ENCODE measurements at regions not wholly inside any gene's neighbourhood (a gene's known extent, or its start where the extent isn't known, plus 50 kb on each side); places are given as distances from the start of the nearest gene placed in this dataset.
"Not testable (repeated sequence)": the region's sequence is repeated elsewhere in the genome, so short reads cannot be mapped to it uniquely, and the experiment has no call there.

DNA sequence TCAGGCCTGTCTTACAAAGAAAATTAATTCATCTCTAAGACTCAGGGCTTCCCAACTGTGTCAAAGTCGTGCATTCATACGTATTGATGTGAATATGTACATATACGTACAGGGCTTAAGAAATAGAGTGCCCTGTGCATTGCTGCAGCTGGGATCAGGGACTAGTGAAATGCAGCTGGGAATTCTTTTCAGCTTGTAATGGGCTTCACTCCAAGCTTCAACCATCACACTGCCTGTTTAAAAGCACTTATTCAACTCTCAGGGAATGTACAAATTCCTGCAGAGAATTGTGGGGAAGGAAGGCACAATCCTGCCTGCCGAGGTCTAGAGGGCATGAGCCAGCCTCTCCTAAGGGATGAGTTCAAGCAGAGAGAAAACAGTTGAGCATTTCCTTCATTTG lies 59.6 kb upstream of the MAN2A1 start:
- Histone ChIP-seq H3K9me3 (ENCODE audit: control insufficient read depth in 2 of 2, low read length in 2 of 2) (no peaks in the 10 kb centered on the region), H3K27me3 (ENCODE audit: control insufficient read depth in 1 of 2, insufficient read depth in 2 of 2, low read length in 2 of 2) (no peaks in the 10 kb centered on the region), H3K9ac (ENCODE audit: low read length in 2 of 2) (no peak overlapping the region), H3K27ac (ENCODE audit: low read length) (no peak overlapping the region), H3K36me3 (ENCODE audit: control insufficient read depth in 2 of 2, insufficient read depth in 2 of 2, low read length in 2 of 2) (no peaks in the 10 kb centered on the region), H3K4me3 (ENCODE audit: low read length in 2 of 2) (no peak overlapping the region), H3K4me1 (ENCODE audit: control insufficient read depth, insufficient read depth, low read length) (peaks cover 5% of the 10 kb centered on the region)

DNA sequence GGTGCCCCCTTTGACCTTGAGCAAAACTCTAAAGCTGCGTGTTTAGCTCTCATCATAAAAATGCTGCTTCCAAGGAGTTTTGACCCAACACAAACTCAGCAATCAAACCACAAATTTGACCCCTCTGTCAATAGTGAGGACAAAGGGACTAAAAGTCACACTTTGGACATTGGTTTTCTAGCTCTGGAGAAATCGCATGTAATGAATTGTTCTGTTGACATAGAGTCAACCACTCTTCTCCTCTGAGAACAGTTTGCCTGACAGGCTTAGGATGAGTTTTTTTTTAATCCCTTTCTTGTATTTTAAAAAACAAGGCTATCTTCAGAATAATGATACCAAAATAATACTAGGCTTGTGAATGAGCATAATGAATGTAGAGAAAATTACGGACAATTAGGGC lies 61.1 kb upstream of the MAN2A1 start:
- Histone ChIP-seq H3K36me3 (ENCODE audit: control insufficient read depth in 2 of 2, insufficient read depth in 2 of 2, low read length in 2 of 2) (no peaks in the 10 kb centered on the region), H3K4me3 (ENCODE audit: low read length in 2 of 2) (no peak overlapping the region), H3K27me3 (ENCODE audit: control insufficient read depth in 1 of 2, insufficient read depth in 2 of 2, low read length in 2 of 2) (no peaks in the 10 kb centered on the region), H3K9ac (ENCODE audit: low read length in 2 of 2) (no peak overlapping the region), H3K27ac (ENCODE audit: low read length) (no peak overlapping the region), H3K9me3 (ENCODE audit: control insufficient read depth in 2 of 2, low read length in 2 of 2) (no peaks in the 10 kb centered on the region), H3K4me1 (ENCODE audit: control insufficient read depth, insufficient read depth, low read length) (peaks cover 5% of the 10 kb centered on the region)

DNA sequence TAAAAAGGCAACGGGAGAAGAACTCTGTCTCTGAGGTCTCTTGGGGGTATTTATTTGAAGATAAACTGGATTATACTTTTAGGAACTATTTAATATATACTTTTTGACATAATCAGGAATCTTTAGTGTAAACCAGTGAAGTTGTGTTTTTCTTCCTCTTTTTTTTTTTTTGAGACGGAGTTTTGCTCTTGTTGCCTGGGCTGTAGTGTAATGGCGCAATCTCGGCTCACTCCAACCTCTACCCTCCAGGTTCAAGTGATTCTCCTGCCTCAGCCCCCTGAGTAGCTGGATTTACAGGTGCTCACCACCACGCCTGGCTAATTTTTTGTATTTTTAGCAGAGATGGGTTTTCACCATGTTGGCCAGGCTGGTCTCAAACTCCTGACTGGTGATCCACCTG lies 68.5 kb upstream of the MAN2A1 start:
- H3K4me3 ChIP-seq (ENCODE audit: low read length in 2 of 2); H3K9ac ChIP-seq (ENCODE audit: low read length in 2 of 2); H3K27ac ChIP-seq (ENCODE audit: low read length); H3K27me3 ChIP-seq (ENCODE audit: control insufficient read depth in 1 of 2, insufficient read depth in 2 of 2, low read length in 2 of 2); H3K9me3 ChIP-seq (ENCODE audit: control insufficient read depth in 2 of 2, low read length in 2 of 2); H3K36me3 ChIP-seq (ENCODE audit: control insufficient read depth in 2 of 2, insufficient read depth in 2 of 2, low read length in 2 of 2); H3K4me1 ChIP-seq (ENCODE audit: control insufficient read depth, insufficient read depth, low read length): not testable (repeated sequence)

DNA sequence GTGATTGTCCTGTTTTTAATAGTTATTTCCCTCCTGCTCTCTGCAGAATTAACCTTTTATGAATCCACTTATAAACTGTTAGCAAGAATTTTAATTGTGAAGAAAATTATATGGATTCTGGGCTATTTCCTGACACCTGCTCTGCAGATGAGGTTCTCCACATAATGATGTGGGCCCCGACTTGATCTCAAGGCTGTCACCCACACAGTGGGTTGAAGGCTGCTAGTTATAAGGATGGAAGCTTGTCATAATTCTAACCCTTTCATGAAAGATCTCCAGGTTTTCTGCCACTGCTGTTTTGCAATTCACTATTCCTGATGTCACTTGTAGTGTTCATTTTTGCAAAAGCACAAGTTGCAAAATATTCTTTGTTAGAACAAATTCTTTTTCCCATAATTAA lies 69.1 kb upstream of the MAN2A1 start:
- Histone ChIP-seq H3K36me3 (ENCODE audit: control insufficient read depth in 2 of 2, insufficient read depth in 2 of 2, low read length in 2 of 2) (no peaks in the 10 kb centered on the region), H3K27me3 (ENCODE audit: control insufficient read depth in 1 of 2, insufficient read depth in 2 of 2, low read length in 2 of 2) (no peaks in the 10 kb centered on the region), H3K27ac (ENCODE audit: low read length) (no peak overlapping the region), H3K9me3 (ENCODE audit: control insufficient read depth in 2 of 2, low read length in 2 of 2) (no peaks in the 10 kb centered on the region), H3K9ac (ENCODE audit: low read length in 2 of 2) (no peak overlapping the region), H3K4me3 (ENCODE audit: low read length in 2 of 2) (no peak overlapping the region), H3K4me1 (ENCODE audit: control insufficient read depth, insufficient read depth, low read length) (peaks cover 3% of the 10 kb centered on the region)

DNA sequence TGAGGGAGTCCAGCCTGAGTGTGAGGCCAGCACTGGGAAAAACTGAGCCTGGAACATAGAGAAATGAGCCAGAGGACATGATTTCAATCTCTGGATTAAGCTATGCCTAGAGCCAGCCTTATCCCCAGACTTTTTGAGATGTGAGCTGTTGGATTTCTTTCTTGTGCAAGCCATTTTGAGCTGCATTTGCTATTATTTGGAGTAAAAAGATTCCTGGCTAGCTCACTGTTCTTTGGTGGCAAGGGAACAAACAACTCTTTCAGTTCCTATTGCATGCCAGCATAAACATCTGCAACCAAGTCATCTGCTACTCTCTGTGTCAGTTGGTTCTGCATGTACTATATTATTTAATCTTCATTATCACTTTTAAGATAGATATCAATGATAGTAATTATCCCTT lies 70.1 kb upstream of the MAN2A1 start:
- Histone ChIP-seq H3K9ac (ENCODE audit: low read length in 2 of 2) (no peak overlapping the region), H3K27ac (ENCODE audit: low read length) (no peak overlapping the region), H3K4me3 (ENCODE audit: low read length in 2 of 2) (no peak overlapping the region), H3K36me3 (ENCODE audit: control insufficient read depth in 2 of 2, insufficient read depth in 2 of 2, low read length in 2 of 2) (no peaks in the 10 kb centered on the region), H3K9me3 (ENCODE audit: control insufficient read depth in 2 of 2, low read length in 2 of 2) (no peaks in the 10 kb centered on the region), H3K4me1 (ENCODE audit: control insufficient read depth, insufficient read depth, low read length) (peaks cover 3% of the 10 kb centered on the region), H3K27me3 (ENCODE audit: control insufficient read depth in 1 of 2, insufficient read depth in 2 of 2, low read length in 2 of 2) (no peaks in the 10 kb centered on the region)

DNA sequence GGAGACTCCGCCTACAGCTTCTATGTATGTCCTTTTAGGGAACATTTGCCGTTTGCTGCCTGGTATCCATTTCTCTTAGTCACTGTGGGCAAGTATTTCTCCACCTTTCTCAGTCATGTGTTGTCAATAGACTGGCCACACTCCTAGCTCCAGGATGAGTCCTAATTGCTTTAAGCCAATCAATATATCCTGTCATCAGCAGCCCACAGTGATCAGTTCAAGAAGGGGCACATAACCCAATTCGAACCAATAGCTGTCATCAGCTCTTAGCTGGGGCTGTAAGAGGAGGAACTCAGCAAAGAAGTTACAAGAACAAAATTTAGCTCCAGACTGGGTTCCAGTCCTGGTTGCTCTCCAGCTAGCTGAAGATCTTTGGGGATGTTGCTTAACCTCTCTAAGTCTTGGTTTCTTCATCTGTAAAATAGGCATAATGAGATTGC lies 70.7 kb upstream of the MAN2A1 start:
- no peak overlapping the region for H3K9ac ChIP-seq (ENCODE audit: low read length in 2 of 2)
- H3K36me3 ChIP-seq (ENCODE audit: control insufficient read depth in 2 of 2, insufficient read depth in 2 of 2, low read length in 2 of 2) = no peaks in the 10 kb centered on the region
- H3K27ac ChIP-seq (ENCODE audit: low read length) = no peak overlapping the region
- no peaks in the 10 kb centered on the region for H3K9me3 ChIP-seq (ENCODE audit: control insufficient read depth in 2 of 2, low read length in 2 of 2)
- H3K4me3 ChIP-seq (ENCODE audit: low read length in 2 of 2) = no peak overlapping the region
- no peaks in the 10 kb centered on the region for H3K27me3 ChIP-seq (ENCODE audit: control insufficient read depth in 1 of 2, insufficient read depth in 2 of 2, low read length in 2 of 2)
- H3K4me1 ChIP-seq (ENCODE audit: control insufficient read depth, insufficient read depth, low read length) = peaks cover 3% of the 10 kb centered on the region

DNA sequence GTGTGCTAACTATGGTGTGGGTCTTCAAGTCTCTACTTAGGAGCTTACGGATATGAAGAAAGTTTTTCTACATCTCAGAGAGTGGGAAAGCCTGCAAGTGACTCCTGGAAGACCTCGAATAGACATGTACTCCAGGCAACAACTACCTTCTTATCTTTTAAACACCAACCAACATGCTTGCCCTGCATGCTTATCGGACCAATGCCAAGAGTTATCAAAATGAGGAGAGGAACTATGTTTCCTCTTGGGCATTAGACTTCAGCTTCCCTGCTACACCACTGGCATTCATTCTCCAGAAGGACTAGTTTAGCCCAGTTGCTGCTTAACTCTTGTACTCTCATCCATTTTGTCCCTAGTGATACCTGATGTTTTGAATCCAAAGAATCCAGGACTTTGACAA lies 74.7 kb upstream of the MAN2A1 start:
- H3K9ac ChIP-seq (ENCODE audit: low read length in 2 of 2) = no peak overlapping the region
- peaks cover 3% of the 10 kb centered on the region for H3K4me1 ChIP-seq (ENCODE audit: control insufficient read depth, insufficient read depth, low read length)
- H3K9me3 ChIP-seq (ENCODE audit: control insufficient read depth in 2 of 2, low read length in 2 of 2) = no peaks in the 10 kb centered on the region
- H3K27me3 ChIP-seq (ENCODE audit: control insufficient read depth in 1 of 2, insufficient read depth in 2 of 2, low read length in 2 of 2) = no peaks in the 10 kb centered on the region
- H3K36me3 ChIP-seq (ENCODE audit: control insufficient read depth in 2 of 2, insufficient read depth in 2 of 2, low read length in 2 of 2) = no peaks in the 10 kb centered on the region
- no peak overlapping the region for H3K4me3 ChIP-seq (ENCODE audit: low read length in 2 of 2)
- H3K27ac ChIP-seq (ENCODE audit: low read length) = no peak overlapping the region

DNA sequence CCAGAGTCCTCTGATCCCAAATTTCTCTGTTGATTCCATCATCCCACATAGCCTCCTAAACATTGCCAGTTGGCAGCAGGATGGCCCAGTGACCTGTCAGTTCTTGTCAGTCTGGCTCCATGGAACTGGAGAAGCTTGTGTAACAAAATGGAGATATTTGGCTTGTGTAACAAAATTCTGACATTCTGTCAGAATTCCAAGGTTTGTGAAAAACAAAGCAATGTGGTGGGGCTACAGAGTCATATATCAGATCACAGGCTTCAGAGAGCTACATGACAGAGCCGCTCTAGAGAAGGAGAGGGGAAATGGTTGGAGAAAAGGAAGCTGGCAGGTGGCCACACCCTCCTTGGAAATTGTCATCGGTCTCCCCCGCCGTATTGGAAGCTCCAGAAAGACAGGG lies 75.4 kb upstream of the MAN2A1 start:
- no peaks in the 10 kb centered on the region for H3K36me3 ChIP-seq (ENCODE audit: control insufficient read depth in 2 of 2, insufficient read depth in 2 of 2, low read length in 2 of 2)
- no peaks in the 10 kb centered on the region for H3K9me3 ChIP-seq (ENCODE audit: control insufficient read depth in 2 of 2, low read length in 2 of 2)
- no peak overlapping the region for H3K27ac ChIP-seq (ENCODE audit: low read length)
- H3K9ac ChIP-seq (ENCODE audit: low read length in 2 of 2) = no peak overlapping the region
- no peak overlapping the region for H3K4me3 ChIP-seq (ENCODE audit: low read length in 2 of 2)
- no peaks in the 10 kb centered on the region for H3K27me3 ChIP-seq (ENCODE audit: control insufficient read depth in 1 of 2, insufficient read depth in 2 of 2, low read length in 2 of 2)
- H3K4me1 ChIP-seq (ENCODE audit: control insufficient read depth, insufficient read depth, low read length) = peaks cover 3% of the 10 kb centered on the region

DNA sequence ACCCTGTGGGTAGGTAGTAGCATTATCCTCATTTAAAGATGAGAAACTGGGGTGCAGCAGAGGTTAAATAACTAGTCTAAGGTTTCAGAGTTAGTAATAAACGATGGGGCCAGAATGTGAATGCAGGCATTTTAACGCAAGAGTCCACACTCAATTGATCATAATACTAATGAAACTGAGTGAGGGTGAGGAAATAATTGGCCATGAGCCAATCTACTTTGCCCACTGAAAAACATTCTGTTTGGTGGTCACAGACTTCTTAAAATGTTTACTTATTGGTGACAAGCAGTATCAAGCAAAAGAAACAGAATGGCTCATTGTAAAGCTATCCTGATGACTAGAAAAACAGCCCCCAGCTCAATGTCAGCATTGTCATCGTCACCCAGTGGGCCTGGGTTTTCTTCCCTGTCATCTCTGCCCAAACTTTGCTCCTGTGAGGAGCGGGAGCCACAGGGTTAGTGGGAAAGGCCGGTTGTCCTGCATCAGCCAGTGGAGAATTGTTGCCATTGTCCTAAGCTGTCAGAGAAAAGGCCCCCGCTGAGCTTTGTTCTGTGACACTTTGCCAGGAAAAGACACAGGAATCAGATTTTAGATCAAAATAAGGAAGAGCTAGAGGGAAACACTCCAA lies 77.3 kb upstream of the MAN2A1 start:
- Histone ChIP-seq H3K4me3 (ENCODE audit: low read length in 2 of 2) (no peak overlapping the region), H3K27ac (ENCODE audit: low read length) (no peak overlapping the region), H3K4me1 (ENCODE audit: control insufficient read depth, insufficient read depth, low read length) (no peaks in the 10 kb centered on the region), H3K36me3 (ENCODE audit: control insufficient read depth in 2 of 2, insufficient read depth in 2 of 2, low read length in 2 of 2) (no peaks in the 10 kb centered on the region), H3K9me3 (ENCODE audit: control insufficient read depth in 2 of 2, low read length in 2 of 2) (no peaks in the 10 kb centered on the region), H3K9ac (ENCODE audit: low read length in 2 of 2) (no peak overlapping the region), H3K27me3 (ENCODE audit: control insufficient read depth in 1 of 2, insufficient read depth in 2 of 2, low read length in 2 of 2) (no peaks in the 10 kb centered on the region)

DNA sequence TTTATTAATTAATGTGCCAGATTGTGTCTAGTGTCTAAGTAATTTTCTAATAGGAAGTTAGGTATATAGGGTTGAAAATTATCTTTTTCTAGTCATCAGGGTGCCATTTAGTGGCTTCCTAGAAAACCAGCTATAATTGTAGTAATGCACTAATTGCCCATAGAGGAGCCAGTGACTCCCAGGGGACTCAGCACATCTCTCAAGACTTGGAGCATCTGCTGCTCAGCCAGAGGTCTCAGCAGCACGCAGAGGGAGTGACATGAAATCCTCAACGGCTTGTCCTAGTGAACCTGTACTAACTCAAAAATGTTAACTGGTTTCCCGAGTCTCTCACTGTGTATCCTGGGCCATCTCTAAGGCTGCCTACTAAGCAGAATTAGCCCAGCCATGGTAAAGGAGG lies 78.2 kb upstream of the MAN2A1 start:
- Histone ChIP-seq H3K36me3 (ENCODE audit: control insufficient read depth in 2 of 2, insufficient read depth in 2 of 2, low read length in 2 of 2) (no peaks in the 10 kb centered on the region), H3K4me3 (ENCODE audit: low read length in 2 of 2) (no peak overlapping the region), H3K27ac (ENCODE audit: low read length) (no peak overlapping the region), H3K27me3 (ENCODE audit: control insufficient read depth in 1 of 2, insufficient read depth in 2 of 2, low read length in 2 of 2) (no peaks in the 10 kb centered on the region), H3K9ac (ENCODE audit: low read length in 2 of 2) (no peak overlapping the region), H3K9me3 (ENCODE audit: control insufficient read depth in 2 of 2, low read length in 2 of 2) (no peaks in the 10 kb centered on the region), H3K4me1 (ENCODE audit: control insufficient read depth, insufficient read depth, low read length) (no peaks in the 10 kb centered on the region)

DNA sequence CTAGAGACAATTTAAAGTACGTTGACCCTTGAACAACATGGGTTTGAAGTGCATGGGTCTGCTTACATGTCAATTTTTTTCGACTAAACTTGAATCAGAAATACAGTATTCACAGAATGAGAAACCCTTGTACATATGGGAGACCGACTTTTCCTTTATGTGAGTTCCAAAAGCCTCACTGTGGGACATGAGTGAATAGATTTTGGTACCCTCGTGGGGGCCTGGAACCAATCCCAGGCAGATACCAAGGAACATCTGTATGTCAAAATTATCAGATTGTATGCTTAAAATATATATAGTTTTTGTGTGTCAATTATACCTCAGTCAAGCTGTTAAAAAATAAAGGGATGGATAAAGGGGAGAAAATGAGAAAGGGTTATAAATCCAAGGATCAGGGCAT lies 78.7 kb upstream of the MAN2A1 start:
- Histone ChIP-seq H3K9me3 (ENCODE audit: control insufficient read depth in 2 of 2, low read length in 2 of 2) (no peaks in the 10 kb centered on the region), H3K9ac (ENCODE audit: low read length in 2 of 2) (no peak overlapping the region), H3K4me3 (ENCODE audit: low read length in 2 of 2) (no peak overlapping the region), H3K4me1 (ENCODE audit: control insufficient read depth, insufficient read depth, low read length) (no peaks in the 10 kb centered on the region), H3K27me3 (ENCODE audit: control insufficient read depth in 1 of 2, insufficient read depth in 2 of 2, low read length in 2 of 2) (no peaks in the 10 kb centered on the region), H3K36me3 (ENCODE audit: control insufficient read depth in 2 of 2, insufficient read depth in 2 of 2, low read length in 2 of 2) (no peaks in the 10 kb centered on the region), H3K27ac (ENCODE audit: low read length) (no peak overlapping the region)
